ENCODE measurements at regions not wholly inside any gene's neighbourhood (a gene's known extent, or its start where the extent isn't known, plus 50 kb on each side); places are given as distances from the start of the nearest gene placed in this dataset.

GRCh38 chr10:8327140-8327423 is 272.6 kb downstream of the GATA3 start:
- intact Hi-C loops (cut with micrococcal nuclease), result no loop called here
- TF ChIP-seq, protein P1, sequence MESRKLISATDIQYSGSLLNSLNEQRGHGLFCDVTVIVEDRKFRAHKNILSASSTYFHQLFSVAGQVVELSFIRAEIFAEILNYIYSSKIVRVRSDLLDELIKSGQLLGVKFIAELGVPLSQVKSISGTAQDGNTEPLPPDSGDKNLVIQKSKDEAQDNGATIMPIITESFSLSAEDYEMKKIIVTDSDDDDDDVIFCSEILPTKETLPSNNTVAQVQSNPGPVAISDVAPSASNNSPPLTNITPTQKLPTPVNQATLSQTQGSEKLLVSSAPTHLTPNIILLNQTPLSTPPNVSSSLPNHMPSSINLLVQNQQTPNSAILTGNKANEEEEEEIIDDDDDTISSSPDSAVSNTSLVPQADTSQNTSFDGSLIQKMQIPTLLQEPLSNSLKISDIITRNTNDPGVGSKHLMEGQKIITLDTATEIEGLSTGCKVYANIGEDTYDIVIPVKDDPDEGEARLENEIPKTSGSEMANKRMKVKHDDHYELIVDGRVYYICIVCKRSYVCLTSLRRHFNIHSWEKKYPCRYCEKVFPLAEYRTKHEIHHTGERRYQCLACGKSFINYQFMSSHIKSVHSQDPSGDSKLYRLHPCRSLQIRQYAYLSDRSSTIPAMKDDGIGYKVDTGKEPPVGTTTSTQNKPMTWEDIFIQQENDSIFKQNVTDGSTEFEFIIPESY (IDR thresholded peaks at IDR 0.05; ENCODE audit: extremely low read depth, insufficient replicate concordance, low read length), result no peak
- TF ChIP-seq EGR1 (IDR thresholded peaks at IDR 0.05; ENCODE audit: low read depth) (no peak), SIN3A (IDR thresholded peaks at IDR 0.05; ENCODE audit: low read depth) (no peak), TCF7L2 (IDR thresholded peaks at IDR 0.05; ENCODE audit: borderline replicate concordance, extremely low read depth, insufficient read depth, insufficient read length) (no peak), CEBPB (IDR thresholded peaks at IDR 0.05; ENCODE audit: low read depth) (no peak), POLR2AphosphoS5 (IDR thresholded peaks at IDR 0.05; ENCODE audit: low read depth, low read length) (no peak), JUND (IDR thresholded peaks at IDR 0.05) (no peak)
- TF ChIP-seq, protein P2, sequence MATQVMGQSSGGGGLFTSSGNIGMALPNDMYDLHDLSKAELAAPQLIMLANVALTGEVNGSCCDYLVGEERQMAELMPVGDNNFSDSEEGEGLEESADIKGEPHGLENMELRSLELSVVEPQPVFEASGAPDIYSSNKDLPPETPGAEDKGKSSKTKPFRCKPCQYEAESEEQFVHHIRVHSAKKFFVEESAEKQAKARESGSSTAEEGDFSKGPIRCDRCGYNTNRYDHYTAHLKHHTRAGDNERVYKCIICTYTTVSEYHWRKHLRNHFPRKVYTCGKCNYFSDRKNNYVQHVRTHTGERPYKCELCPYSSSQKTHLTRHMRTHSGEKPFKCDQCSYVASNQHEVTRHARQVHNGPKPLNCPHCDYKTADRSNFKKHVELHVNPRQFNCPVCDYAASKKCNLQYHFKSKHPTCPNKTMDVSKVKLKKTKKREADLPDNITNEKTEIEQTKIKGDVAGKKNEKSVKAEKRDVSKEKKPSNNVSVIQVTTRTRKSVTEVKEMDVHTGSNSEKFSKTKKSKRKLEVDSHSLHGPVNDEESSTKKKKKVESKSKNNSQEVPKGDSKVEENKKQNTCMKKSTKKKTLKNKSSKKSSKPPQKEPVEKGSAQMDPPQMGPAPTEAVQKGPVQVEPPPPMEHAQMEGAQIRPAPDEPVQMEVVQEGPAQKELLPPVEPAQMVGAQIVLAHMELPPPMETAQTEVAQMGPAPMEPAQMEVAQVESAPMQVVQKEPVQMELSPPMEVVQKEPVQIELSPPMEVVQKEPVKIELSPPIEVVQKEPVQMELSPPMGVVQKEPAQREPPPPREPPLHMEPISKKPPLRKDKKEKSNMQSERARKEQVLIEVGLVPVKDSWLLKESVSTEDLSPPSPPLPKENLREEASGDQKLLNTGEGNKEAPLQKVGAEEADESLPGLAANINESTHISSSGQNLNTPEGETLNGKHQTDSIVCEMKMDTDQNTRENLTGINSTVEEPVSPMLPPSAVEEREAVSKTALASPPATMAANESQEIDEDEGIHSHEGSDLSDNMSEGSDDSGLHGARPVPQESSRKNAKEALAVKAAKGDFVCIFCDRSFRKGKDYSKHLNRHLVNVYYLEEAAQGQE (IDR thresholded peaks at IDR 0.05; ENCODE audit: low read depth), result no peak
- CTCF ChIA-PET, result no interaction called here
- H3K4me2 ChIP-seq (ENCODE audit: low read length), result no peak overlapping the region
- H3K9ac ChIP-seq (ENCODE audit: low read length), result no peak overlapping the region
- no peak overlapping the region for H3K4me3 ChIP-seq (replicated peaks in 1 of 2; ENCODE audit: low read depth in 1 of 2, low read length in 2 of 2)
- ATAC-seq (no peak), DNase-seq (ENCODE audit: low read depth, low spot score) (no peak)
- no peaks in the 10 kb centered on the region for H3K9me2 ChIP-seq (ENCODE audit: insufficient read depth)
- BruUV-seq (replicated peaks), result no TSS peak
- H4K20me1 ChIP-seq (ENCODE audit: insufficient read depth), result no peaks in the 10 kb centered on the region
- no peaks in the 10 kb centered on the region; the same call in 1 of the 2 replicates for H3K27me3 ChIP-seq (ENCODE audit: insufficient read depth, low read length)
- POLR2A ChIA-PET, result no interaction called here
- RAD21 ChIA-PET (ENCODE audit: low non-redundant PET in 1 of 2, low total read pairs in 2 of 2, uncharacterized antibody in 2 of 2, unreplicated experiment in 2 of 2), result no interaction called here
- no peaks in the 10 kb centered on the region for H3K4me1 ChIP-seq (ENCODE audit: control insufficient read depth in 1 of 2, insufficient read depth in 2 of 2, low read length in 2 of 2)
- no peak overlapping the region for H3K27ac ChIP-seq (ENCODE audit: low read depth, low read length)
- H2AFZ ChIP-seq (ENCODE audit: low read depth, low read length, poor library complexity, severe bottlenecking), result no peak overlapping the region
- no peaks in the 10 kb centered on the region for H3K36me3 ChIP-seq (ENCODE audit: control insufficient read depth in 1 of 2, insufficient read depth in 2 of 2, low read length in 2 of 2)
- H3K9me3 ChIP-seq (ENCODE audit: control insufficient read depth in 1 of 2, insufficient read depth in 1 of 2, low read depth in 1 of 2, low read length in 2 of 2), result no peaks in the 10 kb centered on the region
- no peaks in the 10 kb centered on the region for H3K79me2 ChIP-seq (ENCODE audit: insufficient read depth, low read length)

All from HCT116 (cell line).